HS-27A (cell line): ENCODE measurements at regions not wholly inside any gene's neighbourhood (a gene's known extent, or its start where the extent isn't known, plus 50 kb on each side); places are given as distances from the start of the nearest gene placed in this dataset.
"Not testable (repeated sequence)": the region's sequence is repeated elsewhere in the genome, so short reads cannot be mapped to it uniquely, and the experiment has no call there.

Experiments used
- DNase-seq: peaks from one replicate; pipeline ENCODE4 v3.0.0-alpha.2; 2012; ENCODE audit warnings: low read depth, missing footprints

- DNase-seq: no peak
These were observed 234.2 kb downstream of the ZNF608 start for GRCh38 chr5:124512236-124512635.

- DNase-seq: no peak
These were observed 234.6 kb downstream of the ZNF608 start for GRCh38 chr5:124511791-124512190.

DNA sequence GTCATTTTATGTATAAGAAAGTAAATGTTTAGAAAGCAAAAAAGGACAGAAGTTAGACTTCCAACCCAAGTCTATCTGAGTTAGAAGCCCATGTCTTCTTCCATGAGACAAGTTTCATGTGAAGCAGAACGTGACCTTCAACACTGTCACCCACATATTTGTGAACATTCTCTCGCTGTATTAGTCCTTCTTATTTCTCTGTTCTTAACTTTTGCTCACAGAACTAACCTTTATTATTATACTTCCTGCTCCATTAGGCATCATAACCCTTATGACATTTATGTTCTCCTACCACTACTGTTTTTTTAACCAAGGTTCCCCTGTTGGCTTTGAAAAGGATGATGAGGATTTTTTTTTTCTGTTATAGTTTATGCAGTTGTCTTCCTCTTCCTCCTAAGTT, 238.8 kb downstream of the ZNF608 start:
- DNase-seq: no peak

DNA sequence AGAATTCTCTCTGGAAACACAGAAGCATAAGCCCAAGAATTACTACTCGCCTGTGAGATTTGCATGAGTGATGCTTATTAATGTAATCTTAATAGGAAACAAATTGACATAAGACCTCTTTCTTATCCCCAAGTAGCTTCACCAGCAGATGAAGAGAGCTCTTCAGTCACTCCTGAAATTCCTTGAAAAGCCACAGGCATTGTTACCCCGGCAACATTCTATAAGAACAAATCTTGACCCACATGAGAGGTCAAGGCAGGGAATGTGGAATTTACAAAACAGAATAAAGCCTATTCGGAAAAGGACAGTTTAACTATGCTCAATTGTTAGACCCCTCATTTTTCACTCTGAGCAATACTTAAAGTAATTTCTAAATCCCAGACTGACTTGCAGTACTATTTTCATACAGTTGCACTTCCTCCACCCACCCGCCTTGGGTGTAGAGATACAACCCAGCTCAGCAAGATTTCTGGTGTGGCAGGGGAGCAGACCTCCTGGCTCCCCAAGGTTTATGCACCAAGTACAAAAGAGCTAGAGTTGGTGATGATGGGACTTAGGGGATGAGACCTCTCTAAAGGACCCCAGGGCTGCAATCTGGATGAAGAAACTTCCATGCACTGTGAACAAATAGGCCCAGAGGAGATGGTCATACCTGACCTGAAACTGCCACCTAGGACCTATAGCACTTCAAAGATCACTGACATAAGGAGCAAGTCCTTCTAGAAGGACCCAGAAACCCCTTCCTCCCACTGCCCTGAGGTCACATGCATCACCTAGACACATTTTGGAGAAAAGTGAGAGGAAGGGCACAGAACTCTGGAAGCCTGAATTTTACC, 242.1 kb downstream of the ZNF608 start:
- DNase-seq: no peak

GRCh38 chr5:124502551-124502950, 243.9 kb downstream of the ZNF608 start:
- DNase-seq: no peak

DNA sequence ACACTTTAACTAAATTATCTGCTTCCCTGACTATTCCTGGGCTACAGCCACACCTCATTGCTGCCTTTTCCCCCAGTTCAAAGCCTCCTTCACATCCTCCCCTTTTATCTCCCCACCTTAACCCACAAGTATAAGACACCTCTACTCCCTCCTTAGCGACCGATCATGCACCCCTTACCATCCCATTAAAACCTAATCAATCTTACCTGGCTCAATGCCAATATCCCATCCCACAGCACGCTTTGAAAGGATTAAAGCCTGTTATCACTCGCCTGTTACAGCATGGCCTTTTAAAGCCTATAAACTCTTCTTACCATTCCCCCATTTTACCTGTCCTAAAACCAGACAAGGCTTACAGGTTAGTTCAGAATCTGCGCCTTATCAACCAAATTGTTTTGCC, 246.6 kb downstream of the ZNF608 start:
- not testable (repeated sequence) for DNase-seq

- DNase-seq: not testable (repeated sequence)
These were observed 249.5 kb downstream of the ZNF608 start for GRCh38 chr5:124496968-124497367.

DNA sequence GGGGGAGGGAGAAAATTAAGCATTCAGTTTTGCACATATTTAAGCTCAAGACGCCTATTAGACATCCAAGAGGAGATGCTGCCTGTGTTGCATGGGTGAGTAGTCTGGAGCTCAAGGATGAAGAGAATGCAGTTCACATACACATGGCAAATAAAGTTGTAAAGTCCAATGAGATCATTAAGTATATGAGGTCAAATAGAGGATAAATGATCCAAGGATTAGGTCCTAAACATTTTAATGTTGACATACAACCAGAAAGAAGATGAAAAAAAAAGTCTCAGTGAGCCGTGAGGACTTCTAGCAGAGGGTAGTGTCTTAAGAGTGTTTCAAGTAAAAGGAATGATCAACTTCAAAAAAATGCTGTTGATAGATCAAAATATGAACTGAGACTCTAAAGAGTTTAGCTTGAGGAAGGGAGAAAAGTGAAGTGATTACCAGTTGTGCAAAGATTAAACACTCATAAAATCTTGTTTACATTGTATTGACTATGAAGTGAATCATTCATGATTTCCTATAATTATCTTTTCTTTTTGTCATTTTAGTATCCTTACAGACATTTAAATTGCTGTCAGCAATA, 251.8 kb downstream of the ZNF608 start:
- no peak for DNase-seq

DNA sequence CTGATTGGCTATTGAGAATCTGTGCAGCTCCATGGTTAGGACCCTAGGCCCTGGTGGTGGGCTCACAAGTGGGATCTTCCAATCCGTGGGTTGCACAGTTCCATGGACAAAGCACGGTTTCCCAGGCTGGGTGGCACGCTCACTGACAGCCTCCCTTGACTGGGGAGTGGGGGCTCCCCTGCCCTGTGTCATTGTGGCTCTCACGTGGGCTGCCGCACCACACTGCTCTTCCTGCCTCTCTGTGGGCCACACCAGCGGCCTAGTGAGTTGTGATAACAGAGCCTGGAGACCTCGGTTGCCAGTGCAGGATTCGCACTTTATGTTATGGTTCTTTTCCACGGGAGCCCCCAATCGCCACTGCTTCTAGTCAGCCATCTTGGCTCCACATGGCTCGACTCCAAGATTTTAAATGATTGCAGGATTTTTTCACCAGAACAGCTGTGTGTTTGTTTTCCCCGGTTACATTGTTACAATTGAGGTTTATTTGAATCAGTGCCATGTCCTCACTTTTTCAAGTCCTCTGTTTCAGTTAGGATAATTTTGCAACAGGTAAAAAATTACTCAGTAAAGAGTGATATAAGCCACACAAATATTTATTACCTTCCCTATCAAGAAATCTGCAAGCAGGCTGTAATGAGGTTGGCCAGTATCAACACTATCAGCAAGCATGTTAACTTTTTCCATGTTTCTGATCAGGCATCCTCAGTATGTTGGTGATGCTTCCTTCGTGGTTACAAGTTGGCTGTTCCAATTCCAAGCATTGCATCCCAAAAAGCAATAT, 253.8 kb downstream of the ZNF608 start:
- no peak for DNase-seq

GRCh38 chr5:124490315-124490714, 256.1 kb downstream of the ZNF608 start:
- DNase-seq: not testable (repeated sequence)

DNA sequence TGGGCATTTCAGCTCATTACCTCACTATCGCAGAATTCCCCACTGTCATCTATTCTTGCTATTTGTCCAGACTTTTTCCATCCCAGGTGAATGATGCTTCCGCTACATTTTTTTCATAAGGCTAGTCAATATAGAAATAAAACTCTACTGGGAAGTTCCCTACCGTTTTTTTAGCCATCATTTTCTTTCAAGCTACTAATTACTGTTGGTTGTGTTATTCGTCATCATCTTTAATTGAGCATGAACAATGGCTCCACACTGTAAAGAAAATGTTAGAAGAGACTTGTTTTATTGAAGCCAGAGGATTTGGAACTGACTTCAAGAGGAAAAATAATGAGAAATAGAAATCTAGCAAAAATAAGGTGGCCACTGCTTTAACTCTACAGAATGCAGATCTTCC, 265.0 kb downstream of the ZNF608 start:
- DNase-seq: no peak

GRCh38 chr5:124480964-124481363, 265.5 kb downstream of the ZNF608 start:
- no peak for DNase-seq

DNA sequence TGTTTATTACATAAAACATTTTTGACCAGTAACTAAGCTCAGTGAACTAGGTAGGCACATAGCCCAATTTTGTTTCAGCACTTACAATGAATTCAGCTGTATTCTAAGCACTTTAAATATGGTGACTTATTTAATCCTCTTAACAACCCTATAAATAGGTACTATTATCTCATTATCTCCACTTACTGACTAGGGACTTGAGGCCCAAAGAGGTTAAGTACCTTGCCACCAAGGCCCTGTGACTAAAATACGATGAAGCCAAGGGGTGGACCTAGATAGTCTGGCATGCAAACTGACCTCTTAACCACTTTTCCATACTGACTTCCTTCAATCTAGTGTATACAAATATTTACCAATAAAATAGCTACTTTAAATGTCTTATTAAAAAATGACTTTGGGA, 266.4 kb downstream of the ZNF608 start:
- no peak for DNase-seq

DNA sequence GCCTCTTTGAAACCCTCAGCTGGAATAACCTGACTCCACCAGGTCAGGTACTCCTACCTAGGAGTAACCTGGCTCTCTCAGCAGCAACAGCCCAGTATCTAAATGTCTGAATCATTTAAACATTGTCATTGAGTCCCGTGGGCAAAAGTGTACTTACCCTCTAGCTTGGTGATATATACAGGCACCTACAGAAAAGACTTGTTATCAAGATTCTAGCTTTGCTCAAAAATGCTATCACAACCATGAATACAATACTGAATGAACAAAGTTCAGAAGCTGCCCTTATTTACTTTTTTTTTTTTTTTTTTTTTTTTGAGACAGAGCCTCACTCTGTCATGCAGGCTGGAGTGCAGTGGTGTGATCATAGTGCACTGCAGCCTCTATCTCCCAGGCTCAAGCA, 268.2 kb downstream of the ZNF608 start:
- DNase-seq: no peak

DNA sequence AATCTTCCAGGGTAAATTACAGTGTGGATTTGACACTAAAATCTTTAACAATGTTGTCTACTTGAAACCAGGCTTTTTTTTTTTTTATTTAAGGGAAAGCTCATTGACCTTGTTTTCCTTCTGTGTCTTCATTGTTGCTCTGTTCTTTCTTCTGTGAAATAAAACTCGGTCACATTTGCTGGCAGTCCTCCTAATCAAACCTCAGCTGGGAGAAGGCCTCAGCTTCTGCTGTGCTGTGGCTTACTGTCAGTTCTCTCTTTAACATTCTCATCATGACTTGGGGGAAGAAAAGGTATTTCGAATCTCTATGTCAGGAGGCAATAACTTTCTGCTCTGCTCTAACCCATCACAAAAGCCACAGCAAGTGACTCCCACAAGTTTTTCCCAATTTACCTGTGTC, 268.9 kb downstream of the ZNF608 start:
- DNase-seq: no peak

DNA sequence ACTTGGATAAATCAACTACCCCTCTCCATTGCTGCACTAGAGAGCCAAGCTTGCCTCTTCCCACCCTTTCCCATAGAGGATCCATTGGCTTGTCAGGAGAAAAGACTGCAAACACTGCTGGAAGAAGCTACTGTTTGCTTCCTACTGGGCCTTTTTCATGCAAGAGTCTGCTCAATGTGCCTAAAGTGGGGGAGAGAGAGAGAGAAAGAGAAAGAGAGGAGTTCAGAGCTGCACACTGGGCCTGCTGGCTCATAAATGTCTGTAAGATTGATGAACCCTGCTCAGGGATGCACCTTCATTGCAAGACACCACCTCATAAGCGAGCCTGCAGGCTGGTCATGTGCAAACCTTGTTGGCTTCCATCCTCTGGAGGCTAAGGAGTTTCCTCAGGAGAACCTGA, 269.4 kb downstream of the ZNF608 start:
- no peak for DNase-seq

DNA sequence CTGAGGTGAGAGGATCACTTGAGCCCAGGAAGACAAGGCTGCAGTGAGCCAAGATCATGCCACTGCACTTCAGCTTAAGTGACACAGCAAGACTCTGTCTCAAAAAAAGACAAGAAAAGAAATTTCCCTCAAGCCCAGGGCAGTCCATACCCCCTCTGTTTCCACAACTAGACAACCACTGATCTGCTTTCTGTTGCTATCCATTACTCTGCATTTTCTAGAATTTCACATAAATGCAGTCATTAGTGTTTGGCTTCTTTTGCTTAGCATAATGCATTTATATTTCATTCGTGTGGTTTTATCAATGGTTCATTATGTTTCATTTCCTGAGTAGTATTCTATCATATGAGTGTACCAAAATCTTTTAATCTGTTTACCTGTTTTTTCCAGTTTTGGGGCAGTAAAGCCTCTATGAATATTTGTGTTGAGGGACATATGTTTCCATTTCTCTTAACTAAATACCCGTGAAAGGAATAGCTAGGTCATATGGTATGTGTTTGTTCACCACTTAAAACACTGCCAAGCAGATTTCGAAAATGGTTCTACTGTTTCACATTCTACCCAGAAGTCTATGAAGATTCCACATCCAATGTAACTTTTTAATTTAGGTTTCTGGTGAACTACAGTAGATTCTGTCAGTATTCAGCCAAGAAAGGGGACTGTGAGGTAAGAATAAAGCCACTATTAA, 271.8 kb downstream of the ZNF608 start:
- DNase-seq: no peak

DNA sequence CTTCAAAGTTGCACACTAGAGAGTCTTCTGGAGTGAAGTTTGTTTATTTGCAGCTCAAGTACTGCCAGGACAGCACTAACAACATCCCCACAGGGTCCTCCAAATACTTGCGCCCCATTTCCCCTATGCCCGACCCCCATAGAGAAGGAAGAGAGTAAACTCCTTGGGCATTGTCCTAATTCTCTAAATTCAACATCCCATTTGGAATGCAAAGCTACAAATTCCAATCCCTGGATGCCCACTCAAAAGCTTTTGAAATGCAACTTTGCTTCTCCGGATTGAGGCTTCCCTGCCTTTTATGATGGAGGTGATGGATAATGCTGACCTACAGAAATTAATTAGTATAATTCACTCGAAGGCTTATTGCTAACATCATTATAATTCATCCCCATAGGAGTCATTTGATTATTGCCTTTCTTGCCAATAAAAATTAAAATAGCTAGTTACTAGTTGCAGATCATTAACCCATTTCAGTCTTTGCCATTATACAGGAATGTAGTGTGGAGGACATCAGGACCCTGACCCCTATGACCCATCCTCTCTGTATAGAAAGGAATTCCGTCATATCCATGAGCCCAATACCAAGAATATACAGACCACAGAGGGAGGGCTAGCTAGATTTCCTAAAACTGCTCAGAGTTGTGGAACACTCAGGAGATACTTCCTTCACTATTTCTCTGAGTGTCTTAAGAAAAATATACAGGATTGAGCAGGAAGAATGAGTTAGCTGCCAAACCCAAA, 277.6 kb downstream of the ZNF608 start:
- DNase-seq: no peak

DNA sequence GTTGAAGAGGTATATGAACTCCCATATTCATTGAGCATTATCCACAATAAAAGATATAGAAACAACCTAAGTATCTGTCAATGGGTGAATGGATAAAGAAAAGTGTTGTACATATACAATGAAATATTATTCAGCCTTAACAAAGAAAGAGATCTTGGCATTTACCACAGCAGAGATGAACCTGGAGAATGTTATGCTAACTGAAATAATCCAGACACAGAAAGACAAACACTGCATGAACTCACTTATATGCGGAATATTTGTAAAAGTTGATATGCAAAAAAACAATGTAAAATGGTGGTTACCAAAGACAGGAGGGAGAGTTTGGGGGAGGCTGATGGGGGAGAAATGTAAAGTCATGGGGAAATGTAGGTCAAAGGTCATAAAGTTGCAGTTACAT, 278.7 kb downstream of the ZNF608 start:
- DNase-seq: no peak

DNA sequence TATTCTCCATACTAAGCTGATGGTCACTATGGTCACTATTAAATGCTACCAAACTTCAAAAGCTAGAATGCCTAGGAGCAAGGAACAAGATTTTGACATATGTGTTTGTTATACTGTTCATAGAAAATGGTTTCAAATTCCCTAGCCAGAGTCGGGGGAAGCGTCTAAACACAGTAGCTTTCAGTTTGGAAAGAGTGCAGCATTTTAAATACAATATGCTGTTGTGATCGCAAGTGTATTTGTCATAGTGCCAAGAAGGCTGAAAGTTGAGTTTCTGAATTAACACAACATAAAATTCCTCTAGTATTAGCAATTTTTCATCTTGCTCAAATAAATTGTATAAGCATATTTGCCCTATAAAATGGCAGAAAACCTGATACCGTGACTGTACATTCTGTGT, 280.4 kb downstream of the ZNF608 start:
- no peak for DNase-seq

DNA sequence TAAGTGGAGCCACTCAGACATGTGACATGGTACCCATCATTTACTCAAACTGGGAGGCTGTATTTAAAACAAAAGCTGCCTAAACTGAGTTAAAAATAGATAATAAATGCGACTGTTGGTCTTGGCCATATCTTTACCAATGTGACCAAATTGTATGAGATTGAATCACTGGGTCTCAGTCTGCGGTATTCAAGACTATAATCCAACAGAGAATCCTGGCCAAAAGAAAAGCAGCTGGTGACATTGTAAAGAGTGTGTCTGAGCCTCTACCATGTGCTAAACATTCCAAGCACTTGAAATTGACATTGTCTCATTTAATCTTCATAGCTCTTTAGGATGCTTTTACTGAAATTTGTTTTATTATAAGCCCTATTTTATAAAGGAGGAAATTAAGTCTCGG, 282.6 kb downstream of the ZNF608 start:
- no peak for DNase-seq

DNA sequence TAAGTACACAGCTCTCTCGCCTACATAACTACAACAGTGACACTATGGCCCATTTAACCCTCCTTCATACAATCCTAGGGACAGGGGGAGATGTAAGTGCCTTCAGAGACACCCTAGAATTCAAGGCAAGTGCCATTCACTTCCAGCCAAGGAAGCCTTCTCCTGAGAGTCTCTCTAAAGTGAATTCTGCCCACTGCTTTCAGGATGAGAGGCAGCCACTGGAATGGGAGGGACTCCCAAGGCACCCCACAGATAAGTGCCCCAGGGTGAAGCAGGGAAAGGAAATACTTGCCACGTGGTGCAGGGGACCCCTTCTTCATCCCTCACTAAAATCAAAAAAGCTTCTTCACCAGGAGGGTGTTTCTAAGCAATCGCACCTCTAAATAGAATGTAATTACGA, 283.7 kb downstream of the ZNF608 start:
- no peak for DNase-seq
